GM18519 (cell line): ENCODE measurements at regions not wholly inside any gene's neighbourhood (a gene's known extent, or its start where the extent isn't known, plus 50 kb on each side); places are given as distances from the start of the nearest gene placed in this dataset.

Experiments used
- ATAC-seq: cut with Tn5 transposase; IDR thresholded peaks from one replicate; pipeline ENCODE4 v1.9.1; 2021; ENCODE audit warnings: mild to moderate bottlenecking, moderate library complexity; ENCODE audit not compliant: unreplicated experiment, low FRiP score

DNA sequence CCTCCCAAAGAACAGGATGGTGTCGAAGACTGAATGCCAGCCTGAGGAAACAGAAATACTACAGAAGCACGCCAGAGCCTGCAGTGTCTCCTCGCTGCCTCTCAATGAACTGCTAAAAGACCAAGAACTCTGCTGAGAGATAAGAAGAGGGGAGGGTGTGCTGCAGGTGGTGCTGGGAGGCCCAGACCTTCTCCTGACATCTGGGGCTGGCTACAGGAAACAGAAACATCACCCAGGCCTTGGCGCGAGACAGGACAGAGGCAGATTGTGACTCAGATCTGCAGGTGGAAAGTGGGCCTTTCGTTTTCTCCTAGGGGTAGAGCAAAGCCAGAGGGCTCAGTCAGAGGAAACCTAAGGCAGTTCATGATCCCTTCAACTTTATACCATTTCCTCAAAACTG, 250.3 kb upstream of the TCF4 start:
- ATAC-seq = no peak

DNA sequence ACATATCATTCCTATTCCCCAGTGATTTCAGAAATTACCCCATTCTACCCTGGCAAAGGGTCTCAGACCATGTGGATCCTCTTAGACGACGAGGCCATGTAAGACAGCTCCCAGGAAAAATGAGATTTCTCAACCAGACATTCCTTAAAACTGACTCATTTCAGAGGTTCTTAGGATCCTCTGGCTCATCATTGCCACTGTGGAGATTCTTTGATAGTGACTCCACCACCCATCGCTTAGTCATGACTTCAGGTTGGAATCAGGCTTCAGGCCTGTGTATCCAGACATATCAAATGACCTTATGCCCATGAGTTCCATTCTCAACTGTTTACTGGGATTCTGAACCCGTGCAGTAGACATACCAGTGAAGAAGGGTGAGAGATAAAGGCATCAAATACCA, 245.6 kb upstream of the TCF4 start:
- no peak for ATAC-seq

DNA sequence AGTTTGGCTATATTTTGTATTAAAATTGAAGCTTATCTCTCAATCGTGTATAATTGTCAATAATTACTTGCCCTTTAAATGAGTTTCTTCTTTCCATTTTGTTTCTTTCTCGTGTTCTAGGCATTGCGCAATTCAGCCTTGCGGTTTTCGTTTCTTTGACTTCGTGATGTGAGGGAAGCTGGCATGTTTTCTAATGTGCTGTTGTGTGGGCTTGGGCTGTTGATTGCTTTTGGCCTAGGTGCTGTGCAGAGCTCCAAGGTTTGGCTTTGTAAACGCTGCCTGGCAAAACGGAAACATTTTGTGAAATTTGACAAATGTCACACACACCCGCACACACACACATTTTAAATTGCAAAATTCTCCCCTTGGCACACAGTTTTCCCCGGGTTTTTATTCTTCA, 242.6 kb upstream of the TCF4 start:
- no peak for ATAC-seq

DNA sequence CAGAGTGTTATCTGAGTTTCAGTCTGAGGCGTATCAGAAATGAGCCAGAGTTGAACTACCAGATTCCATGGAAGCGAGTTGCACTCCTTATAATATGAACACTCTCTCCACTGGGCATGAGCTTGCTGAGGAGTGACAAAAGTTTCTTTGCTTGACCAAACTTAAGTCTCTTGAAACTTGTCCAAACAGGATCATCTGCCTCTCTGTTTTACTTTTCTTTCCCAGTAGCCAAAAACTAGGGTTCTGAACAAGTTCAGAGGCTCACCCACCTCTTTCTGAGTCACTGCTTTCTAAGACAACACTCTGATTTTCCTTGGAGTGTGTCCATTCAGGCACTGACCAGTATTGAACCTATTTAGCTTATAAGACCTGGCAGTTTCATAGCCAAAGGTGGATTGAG, 233.2 kb upstream of the TCF4 start:
- ATAC-seq = no peak

DNA sequence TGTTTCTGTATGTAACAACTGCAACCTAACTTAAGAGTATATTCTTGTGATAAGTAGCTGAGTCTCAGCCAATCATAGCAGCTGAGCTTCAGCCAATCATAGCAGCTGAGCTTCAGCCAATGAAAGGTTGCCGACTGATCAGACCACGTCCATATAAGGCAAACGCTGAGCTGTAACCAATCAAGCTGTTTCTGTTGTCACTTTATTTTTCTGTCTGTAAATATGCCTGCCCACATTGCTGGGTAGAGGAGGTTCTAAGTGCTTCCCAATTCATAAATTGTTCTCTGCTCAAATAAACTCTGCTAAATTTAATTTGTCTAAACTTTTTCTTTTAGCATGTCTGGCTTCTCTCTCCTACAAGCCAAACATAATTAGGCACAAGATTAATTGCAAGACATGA, 231.5 kb upstream of the TCF4 start:
- no peak for ATAC-seq

DNA sequence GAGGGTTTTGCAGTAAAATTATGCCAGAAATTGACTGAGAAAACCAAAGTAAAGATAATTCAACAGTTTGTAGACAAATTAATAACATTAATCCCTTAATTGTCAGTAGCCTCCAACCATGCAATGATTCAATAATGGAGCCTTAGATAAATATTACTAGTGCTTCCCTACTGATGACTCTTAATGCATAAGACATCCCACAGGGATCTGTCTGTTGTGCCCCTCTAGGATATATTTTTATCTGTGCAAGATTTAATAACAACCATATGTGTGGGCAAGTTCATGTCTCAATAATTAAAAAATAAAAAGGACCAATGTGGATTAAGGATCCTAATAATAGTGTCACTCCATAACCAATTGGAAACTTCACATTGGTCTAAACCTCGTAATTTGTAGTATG, 230.3 kb upstream of the TCF4 start:
- no peak for ATAC-seq

DNA sequence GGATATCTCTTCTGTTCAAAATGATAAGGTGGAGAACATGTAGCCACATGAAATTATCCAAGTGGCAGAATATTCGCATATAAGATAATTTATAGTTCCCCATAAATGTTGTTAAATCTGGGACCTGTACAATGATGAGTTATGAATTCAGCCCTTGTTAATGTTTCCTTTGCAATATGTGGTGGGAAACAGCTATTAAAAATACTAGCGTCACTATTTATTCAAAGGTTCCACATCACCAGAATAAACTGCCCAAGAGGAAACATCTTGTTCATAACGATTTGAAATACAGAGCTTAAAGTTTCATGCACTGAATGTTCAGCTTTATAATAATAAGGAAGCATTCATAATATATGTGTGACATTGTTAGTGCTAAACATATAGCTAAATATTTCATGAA, 223.9 kb upstream of the TCF4 start:
- ATAC-seq = no peak

DNA sequence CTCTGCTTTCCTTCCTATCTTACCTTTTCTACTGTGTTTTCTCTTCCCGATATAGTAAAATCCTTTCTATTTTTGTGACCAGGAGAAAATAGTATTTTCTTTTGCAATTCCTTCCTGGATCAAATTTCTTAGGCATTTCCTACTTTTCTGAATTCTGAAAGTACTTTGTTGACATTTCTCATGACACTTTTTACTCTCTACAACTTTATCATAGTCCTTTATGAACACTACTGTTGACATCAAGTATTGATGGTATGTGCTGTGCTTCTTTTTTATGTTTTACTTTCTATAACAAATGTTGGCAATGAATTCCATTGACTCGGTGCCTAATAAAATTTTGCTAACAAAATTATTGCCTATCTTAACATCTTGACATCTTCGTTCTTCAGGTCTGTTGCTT, 217.7 kb upstream of the TCF4 start:
- ATAC-seq = no peak

DNA sequence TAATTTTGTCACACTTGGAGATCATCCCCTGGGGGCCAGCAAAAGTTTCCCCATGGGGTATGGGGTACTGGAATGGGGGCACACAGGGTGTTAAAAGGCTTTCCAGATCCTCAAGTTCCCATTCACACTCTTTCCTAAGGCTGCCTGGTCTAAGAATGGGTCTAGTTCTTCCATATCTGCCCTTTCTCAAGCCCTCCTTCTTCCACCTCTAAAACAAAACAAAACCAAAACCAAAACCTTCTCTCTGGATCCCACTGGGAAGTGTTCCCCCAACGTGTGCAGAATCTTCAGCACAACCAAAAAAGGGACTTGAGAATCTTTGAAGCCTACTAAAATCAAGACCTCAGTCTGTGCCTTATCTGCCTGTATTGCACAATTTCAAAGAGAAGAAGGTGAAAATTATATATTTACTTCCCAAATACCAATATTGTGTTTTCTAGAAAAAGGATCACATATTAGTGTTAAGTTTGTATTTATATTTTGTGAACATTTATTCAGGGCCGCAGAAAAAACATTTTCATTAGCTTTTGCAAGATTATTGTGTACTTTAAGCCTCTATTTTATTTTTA, 207.2 kb upstream of the TCF4 start:
- no peak for ATAC-seq

DNA sequence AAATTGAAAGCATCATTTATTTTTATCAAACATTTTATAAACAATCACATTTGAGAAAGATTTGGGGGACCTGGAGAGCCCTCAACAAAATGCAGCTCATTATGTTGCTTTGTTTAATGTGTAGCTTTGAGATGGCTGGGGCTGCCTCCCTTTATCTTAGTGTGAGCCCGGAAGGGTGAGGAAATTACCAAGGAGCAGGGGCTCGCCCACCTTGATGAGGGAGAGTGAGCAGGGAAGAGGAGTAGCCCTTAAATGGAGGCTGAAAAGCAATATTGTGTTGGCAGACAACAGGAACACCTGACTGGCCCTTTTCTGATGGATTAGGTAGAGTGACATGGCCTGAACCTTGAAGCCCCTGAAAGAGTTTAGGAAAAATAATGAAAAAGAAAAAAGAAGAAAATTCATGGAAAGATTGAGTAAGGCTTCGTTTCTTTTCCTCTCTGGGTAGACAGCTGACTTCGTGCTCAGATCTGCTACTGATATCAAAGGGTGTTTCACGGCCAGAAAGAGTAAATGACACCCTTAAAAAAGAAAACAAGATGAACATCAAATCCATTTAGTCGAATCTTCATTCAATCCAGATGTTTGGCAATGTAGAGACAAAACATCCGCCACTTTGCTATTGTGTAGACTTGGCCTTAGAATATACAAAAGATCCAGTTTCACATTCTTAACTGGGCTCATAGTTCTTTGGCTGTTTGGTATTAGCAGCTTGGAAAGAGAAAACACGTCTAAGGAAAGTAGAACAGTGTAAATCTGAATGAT, 206.5 kb upstream of the TCF4 start:
- ATAC-seq = no peak

DNA sequence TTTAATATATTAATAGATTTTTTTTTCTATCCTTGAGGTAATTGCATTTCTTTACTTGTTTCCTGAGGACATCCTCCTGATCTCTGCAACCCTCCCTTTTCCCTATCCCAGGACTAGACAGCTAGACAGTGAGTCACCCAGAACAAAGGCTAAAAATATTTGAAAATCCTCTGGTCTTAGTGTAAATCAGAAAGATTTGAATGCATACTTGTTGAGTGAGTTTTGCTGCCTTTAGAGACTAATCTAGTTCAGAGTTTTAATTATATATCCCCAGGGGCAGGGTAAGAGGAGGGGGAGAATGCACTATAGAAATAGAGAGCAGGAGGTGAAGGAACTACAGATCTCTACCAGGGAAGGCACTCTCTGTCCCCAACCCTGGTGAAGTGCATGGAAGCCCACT, 202.3 kb upstream of the TCF4 start:
- no peak for ATAC-seq

DNA sequence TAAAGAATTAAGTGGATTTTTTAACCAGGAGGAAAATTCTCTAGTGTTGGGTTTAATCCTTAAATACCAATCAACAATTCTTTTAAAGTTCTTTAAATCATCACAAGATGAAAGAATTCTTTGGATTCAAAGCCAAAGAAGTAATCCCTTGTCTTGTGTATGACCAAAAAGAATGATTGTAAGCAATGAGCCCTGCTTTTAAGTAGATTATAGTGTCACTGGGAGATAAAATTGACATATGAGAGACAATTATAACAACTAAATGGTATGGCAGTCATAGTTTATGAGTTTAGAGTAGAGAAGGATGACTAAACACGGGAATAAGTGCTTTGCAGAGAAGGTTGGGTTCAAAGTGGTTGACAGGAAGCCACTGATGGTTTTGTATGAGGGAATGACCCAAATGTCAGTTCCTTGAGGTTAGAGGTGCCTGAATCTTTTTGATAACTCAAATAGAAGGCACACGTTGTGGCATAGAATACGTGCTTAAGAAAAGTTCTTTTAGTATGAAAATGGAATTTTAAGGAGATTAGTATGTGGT, 199.6 kb upstream of the TCF4 start:
- no peak for ATAC-seq

DNA sequence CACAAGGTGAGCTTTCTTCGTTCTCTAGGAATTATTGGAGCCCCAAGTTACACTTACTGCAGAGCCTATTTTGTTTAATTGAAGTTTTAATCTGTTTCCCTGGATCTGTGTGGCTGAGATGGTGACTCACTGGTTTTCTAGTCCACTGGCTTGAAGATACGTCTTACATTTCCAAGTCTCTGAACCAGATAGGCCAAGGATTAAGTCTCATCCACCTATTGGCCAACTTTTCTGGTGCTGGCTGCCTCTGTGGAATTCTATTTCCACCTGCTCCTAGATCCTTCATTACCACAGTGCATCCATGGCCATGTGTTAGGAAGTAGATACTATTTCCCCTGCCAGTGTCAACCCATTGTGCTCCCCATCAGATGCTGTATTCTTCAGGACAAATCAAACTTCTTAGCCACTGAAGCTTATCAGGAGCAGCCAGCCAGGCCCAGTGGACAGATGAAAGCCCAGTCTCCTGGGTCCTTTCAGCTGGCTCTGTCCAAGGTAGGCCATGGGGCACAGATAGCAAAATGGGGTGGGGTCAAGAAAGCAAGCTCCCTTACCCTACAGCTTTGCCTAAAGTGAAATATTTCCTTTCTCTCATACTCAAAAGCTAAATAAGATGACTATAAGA, 198.8 kb upstream of the TCF4 start:
- no peak for ATAC-seq

DNA sequence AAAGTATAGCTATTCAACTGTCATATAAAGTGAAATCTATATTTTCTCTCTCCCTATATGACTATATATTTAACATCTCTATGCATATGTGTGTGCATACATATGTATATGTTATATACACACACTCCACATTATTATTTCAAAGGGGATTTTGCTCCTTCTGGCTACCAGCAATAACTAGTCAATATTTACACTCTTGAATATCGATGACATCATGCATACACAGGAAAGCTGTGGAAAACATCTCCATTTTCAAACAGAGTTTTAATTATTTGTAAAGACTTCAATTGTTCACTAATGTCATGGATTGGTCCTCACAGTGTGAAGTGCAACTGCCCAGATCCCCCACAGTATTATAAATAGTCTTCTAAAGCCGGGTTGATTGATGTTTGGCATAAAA, 195.9 kb upstream of the TCF4 start:
- no peak for ATAC-seq

DNA sequence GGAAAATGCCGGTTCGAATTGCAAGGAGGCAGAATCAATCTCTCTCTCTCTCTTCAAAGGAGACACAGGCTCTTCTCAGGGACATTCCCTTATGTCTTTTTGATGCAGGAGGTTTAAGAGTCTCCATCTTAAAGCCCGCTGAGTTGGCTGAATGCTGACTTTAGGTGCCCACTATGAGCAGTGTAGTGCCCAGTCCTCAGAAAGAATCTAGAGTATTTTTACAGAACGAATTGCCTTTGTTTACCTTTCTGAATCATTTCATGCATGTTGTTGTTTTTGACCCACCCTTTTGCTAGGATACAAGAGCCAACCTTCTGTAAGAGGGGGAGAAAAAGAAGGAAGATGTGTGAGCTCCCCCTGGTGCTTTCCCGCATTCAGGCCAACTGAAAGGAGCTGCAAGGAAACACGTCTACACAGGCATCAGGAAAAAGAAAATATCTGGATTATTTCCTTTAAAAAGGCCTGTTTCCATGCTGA, 193.5 kb upstream of the TCF4 start:
- ATAC-seq = no peak

DNA sequence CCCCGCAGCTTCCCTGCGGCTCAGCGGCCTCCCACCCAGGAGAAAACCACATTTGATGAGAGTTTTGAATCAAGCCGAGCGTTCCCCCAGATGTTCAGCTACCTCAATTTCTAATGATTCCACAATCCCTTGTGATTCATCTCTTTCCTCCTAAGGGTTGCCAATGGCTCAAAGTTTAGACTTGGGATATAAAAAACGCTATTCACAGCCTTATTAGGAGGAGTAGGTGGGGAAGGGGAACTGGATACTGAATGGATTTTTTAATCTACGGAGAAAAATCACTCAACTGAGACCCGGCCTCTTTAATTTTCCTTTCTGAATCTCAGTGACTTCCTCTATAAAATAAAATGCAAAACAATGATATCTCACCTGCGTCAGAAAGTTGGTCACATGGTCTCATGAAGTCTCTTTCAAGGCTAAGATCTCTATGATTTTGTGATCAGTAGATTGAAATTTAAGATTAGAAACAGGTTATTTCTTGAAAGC, 192.6 kb upstream of the TCF4 start:
- ATAC-seq = no peak

DNA sequence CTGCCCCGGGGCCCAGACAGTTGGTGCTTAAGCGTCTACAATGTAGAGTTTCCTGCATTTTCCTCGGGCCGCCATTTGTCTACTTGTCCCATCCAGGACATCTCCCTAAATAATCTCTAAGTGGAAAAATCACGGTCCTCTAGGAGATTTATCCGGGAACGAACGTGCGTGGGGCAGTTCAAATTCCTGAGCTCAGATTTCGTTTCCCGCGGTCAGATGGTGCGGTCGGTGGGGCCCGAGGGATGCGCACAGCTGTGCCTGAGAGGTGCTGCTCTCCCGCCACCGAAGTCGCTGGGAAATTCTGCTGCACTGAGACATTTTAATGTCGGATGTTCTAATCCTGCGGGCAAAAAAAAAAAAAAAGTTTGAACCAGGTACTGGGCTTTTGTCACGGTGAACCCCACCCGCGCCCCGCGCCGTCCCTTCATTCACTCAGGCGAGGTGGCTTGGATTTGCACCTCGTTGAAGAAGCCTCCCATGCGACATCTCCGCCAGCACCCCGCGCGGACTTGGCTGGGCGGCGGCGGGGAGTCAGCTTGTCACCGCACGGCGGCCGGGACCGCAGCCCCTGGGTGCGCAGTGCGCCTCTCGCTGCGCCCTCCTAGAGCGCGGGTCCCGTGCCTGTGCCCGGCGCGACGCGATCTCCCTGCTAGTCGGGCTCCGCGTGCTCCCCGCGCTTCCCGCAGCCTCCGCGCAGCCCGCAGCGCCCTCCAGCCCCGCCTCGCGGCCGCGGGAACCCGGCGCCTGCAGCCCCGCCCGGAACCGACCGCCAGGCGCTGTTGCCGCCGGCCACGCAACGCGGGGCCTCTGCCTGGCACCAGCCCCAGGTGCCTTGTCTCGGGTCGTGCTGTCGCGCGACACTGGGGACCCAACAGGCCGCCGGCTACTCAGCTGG, 191.9 kb upstream of the TCF4 start:
- no peak for ATAC-seq

DNA sequence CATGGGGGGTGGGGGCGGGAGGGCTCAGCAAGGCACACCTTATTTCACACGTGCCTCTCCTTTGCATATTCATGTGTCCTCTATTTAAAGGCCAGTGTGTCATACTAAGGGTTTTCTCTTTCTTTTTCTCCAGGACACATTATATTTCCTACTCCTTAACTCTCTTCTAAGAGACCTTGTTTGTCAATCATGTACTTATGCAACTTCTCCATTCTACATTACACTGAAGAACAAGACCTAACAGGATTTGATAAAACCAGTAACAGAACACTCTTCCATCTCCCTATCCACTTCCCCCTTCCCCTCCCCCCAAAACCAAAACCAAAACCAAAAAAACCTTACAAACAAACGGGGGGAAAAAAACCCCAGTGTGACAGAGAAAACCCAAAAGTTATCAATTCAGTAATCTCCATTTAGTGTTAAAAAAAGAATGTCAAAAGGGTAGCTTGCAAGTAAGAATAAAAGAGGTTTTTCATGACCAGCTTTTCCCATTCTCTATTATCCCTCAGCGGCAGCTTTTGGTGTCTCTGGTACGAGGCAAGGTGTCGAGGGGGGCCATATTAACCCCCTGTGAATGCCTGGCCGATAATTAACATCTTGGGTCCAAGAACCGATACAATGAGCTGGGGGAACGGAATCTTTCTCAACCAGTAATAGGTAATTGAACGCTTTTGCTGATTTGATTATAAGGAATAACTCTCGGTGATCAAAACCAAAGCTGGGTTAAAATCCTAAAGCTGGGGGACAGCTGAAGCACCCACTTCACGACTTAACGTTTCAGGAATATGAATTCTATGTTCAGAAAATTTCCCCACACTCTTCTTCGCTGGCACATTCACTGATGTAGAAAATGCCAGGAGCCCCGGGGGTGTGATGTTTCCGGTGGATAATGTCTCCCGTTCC, 191.0 kb upstream of the TCF4 start:
- ATAC-seq = peak; percentile 35

DNA sequence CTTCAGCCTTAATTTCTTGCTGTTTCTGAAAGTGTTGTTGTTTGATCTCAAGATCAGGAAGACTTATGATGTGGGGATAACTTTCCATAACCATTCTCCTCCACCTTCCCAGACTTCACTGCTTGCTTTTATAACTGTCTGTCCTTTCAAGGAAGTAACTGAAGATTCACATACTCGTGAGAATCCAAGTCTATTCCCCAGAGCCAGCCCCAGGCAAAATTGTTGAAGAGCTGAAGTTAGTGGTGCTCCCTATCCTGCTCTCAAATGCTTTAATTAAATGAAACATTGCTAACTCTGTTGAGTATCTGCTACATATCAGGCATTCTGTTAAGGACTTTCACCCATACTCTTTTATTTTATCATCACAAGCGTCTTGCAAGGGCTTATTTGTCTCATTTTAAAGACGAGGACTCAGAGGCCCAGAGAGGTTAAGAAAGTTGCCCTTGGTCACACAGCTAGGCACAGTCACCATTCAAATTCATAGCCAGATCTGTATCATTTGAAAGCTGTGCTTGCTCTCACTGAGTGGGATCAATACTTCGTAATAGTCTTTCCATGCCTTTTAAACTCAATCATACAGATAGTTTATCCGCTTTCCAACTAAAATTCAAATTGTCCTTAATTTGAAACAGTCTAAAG, 189.8 kb upstream of the TCF4 start:
- ATAC-seq = no peak
